HFFc6 (cell line): ENCODE measurements at regions not wholly inside any gene's neighbourhood (a gene's known extent, or its start where the extent isn't known, plus 50 kb on each side); places are given as distances from the start of the nearest gene placed in this dataset.
"Not testable (repeated sequence)": the region's sequence is repeated elsewhere in the genome, so short reads cannot be mapped to it uniquely, and the experiment has no call there.

ENCODE experiments used
- DNase-seq: peaks from one replicate; pipeline ENCODE4 v3.0.0-alpha.2; 2018
- H3K27ac Mint-ChIP-seq: 2 replicates; pipeline ENCODE4 v1.8.0; 2020; ENCODE audit warnings: mild to moderate bottlenecking, mixed read lengths
- H3K27me3 Mint-ChIP-seq: 2 replicates; pipeline ENCODE4 v1.8.0; 2021; ENCODE audit warnings: mild to moderate bottlenecking, moderate library complexity, mixed read lengths; ENCODE audit not compliant: insufficient read depth
- H3K36me3 Mint-ChIP-seq: 2 replicates; pipeline ENCODE4 v1.8.0; 2021; ENCODE audit warnings: low read depth, mixed read lengths
- H3K4me1 Mint-ChIP-seq: 2 replicates; pipeline ENCODE4 v1.8.0; 2020; ENCODE audit warnings: low read depth, mixed read lengths
- H3K4me3 Mint-ChIP-seq: 2 replicates; pipeline ENCODE4 v1.8.0; 2020; ENCODE audit warnings: mild to moderate bottlenecking, moderate library complexity, mixed read lengths
- H3K9me3 Mint-ChIP-seq: 2 replicates; pipeline ENCODE4 v1.8.0; 2020; ENCODE audit warnings: mild to moderate bottlenecking, mixed read lengths
- CTCF ChIP-seq: fragments of 200-600 bp; sonication (generic); IDR thresholded peaks from 2 replicates; pipeline ENCODE4 v1.5.0; 2021; ENCODE audit warnings: antibody characterized with exemption, mild to moderate bottlenecking

GRCh38 chr11:81804858-81805257 lies 928.8 kb downstream of the FAM181B start:
- no peak for TF ChIP-seq CTCF
- no peaks in the 10 kb centered on the region for H3K27me3 Mint-ChIP-seq
- DNase-seq = no peak

GRCh38 chr11:81802591-81802990 lies 931.1 kb downstream of the FAM181B start:
- Mint-ChIP-seq H3K27me3 (no peaks in the 10 kb centered on the region), H3K4me3 (no peak overlapping the region), H3K36me3 (no peaks in the 10 kb centered on the region; the same call in 1 of the 2 replicates), H3K27ac (no peak overlapping the region), H3K4me1 (no peaks in the 10 kb centered on the region), H3K9me3 (peaks cover 40% of the 10 kb centered on the region)
- TF ChIP-seq CTCF = no peak
- no peak for DNase-seq

More at GRCh38 chr11:81804858-81805257, 928.8 kb downstream of the FAM181B start:
- no peaks in the 10 kb centered on the region for H3K36me3 Mint-ChIP-seq
- H3K9me3 Mint-ChIP-seq = peaks cover 18% of the 10 kb centered on the region
- H3K27ac Mint-ChIP-seq = no peak overlapping the region
- H3K4me3 Mint-ChIP-seq = no peak overlapping the region
- H3K4me1 Mint-ChIP-seq = no peaks in the 10 kb centered on the region

GRCh38 chr11:81792416-81792815 lies 941.2 kb downstream of the FAM181B start:
- TF ChIP-seq CTCF = no peak
- H3K4me3 Mint-ChIP-seq = no peak overlapping the region
- H3K27ac Mint-ChIP-seq = no peak overlapping the region
- DNase-seq = no peak
- H3K27me3 Mint-ChIP-seq = no peaks in the 10 kb centered on the region; the same call in 1 of the 2 replicates
- H3K4me1 Mint-ChIP-seq = no peaks in the 10 kb centered on the region
- H3K9me3 Mint-ChIP-seq = peaks cover 46% of the 10 kb centered on the region
- H3K36me3 Mint-ChIP-seq = peaks cover 5% of the 10 kb centered on the region; the same call in 1 of the 2 replicates

GRCh38 chr11:81787584-81788049 lies 946.0 kb downstream of the FAM181B start:
- DNase-seq = no peak

GRCh38 chr11:81772166-81772565 lies 961.5 kb downstream of the FAM181B start:
- no peak for DNase-seq
- H3K4me3 Mint-ChIP-seq = no peak overlapping the region
- H3K27me3 Mint-ChIP-seq = no peaks in the 10 kb centered on the region
- H3K36me3 Mint-ChIP-seq = no peaks in the 10 kb centered on the region
- TF ChIP-seq CTCF = no peak
- H3K9me3 Mint-ChIP-seq = peaks cover 22% of the 10 kb centered on the region
- H3K4me1 Mint-ChIP-seq = no peaks in the 10 kb centered on the region
- H3K27ac Mint-ChIP-seq = no peak overlapping the region

More at GRCh38 chr11:81787584-81788049, 946.0 kb downstream of the FAM181B start:
- Mint-ChIP-seq H3K27ac (no peak overlapping the region), H3K4me1 (no peaks in the 10 kb centered on the region), H3K27me3 (no peaks in the 10 kb centered on the region; the same call in 1 of the 2 replicates), H3K36me3 (0 out of 2 replicates have a peak, but pooled peaks cover under 1% of the 10 kb centered on the region), H3K4me3 (no peak overlapping the region), H3K9me3 (peaks cover 46% of the 10 kb centered on the region)
- TF ChIP-seq CTCF = no peak

- not testable (repeated sequence) for H3K36me3 Mint-ChIP-seq, H3K4me3 Mint-ChIP-seq, DNase-seq, H3K27ac Mint-ChIP-seq, H3K27me3 Mint-ChIP-seq, H3K4me1 Mint-ChIP-seq
- peaks cover 22% of the 10 kb centered on the region for H3K9me3 Mint-ChIP-seq
These were observed 963.8 kb downstream of the FAM181B start for GRCh38 chr11:81769906-81770305.
